ENCODE measurements at regions not wholly inside any gene's neighbourhood (a gene's known extent, or its start where the extent isn't known, plus 50 kb on each side); places are given as distances from the start of the nearest gene placed in this dataset.

DNA sequence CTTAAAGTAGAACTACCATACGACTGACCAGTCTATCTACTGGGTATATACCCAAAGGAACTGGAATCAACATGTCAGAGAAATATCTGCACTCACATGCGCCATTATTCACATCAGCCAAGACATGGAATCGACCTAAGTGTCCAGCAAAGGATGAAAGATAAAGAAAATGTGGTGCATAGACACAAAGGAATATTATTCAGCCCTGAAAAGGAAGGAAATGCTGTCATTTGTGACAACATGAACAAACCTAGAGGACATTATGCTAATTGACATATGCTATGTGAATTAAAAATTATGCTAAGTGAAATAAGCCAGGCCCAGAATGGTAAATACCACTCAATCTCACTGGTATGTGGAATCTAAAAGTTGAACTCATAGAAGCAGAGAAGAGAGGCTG lies 123.7 kb downstream of the KLF6 start:
- TF ChIP-seq, protein P1, sequence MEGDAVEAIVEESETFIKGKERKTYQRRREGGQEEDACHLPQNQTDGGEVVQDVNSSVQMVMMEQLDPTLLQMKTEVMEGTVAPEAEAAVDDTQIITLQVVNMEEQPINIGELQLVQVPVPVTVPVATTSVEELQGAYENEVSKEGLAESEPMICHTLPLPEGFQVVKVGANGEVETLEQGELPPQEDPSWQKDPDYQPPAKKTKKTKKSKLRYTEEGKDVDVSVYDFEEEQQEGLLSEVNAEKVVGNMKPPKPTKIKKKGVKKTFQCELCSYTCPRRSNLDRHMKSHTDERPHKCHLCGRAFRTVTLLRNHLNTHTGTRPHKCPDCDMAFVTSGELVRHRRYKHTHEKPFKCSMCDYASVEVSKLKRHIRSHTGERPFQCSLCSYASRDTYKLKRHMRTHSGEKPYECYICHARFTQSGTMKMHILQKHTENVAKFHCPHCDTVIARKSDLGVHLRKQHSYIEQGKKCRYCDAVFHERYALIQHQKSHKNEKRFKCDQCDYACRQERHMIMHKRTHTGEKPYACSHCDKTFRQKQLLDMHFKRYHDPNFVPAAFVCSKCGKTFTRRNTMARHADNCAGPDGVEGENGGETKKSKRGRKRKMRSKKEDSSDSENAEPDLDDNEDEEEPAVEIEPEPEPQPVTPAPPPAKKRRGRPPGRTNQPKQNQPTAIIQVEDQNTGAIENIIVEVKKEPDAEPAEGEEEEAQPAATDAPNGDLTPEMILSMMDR (IDR thresholded peaks at IDR 0.05), result no peak
- TF ChIP-seq, protein P2, sequence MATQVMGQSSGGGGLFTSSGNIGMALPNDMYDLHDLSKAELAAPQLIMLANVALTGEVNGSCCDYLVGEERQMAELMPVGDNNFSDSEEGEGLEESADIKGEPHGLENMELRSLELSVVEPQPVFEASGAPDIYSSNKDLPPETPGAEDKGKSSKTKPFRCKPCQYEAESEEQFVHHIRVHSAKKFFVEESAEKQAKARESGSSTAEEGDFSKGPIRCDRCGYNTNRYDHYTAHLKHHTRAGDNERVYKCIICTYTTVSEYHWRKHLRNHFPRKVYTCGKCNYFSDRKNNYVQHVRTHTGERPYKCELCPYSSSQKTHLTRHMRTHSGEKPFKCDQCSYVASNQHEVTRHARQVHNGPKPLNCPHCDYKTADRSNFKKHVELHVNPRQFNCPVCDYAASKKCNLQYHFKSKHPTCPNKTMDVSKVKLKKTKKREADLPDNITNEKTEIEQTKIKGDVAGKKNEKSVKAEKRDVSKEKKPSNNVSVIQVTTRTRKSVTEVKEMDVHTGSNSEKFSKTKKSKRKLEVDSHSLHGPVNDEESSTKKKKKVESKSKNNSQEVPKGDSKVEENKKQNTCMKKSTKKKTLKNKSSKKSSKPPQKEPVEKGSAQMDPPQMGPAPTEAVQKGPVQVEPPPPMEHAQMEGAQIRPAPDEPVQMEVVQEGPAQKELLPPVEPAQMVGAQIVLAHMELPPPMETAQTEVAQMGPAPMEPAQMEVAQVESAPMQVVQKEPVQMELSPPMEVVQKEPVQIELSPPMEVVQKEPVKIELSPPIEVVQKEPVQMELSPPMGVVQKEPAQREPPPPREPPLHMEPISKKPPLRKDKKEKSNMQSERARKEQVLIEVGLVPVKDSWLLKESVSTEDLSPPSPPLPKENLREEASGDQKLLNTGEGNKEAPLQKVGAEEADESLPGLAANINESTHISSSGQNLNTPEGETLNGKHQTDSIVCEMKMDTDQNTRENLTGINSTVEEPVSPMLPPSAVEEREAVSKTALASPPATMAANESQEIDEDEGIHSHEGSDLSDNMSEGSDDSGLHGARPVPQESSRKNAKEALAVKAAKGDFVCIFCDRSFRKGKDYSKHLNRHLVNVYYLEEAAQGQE (IDR thresholded peaks at IDR 0.05; ENCODE audit: low read depth, low read length), result no peak
- TF ChIP-seq, protein P3, sequence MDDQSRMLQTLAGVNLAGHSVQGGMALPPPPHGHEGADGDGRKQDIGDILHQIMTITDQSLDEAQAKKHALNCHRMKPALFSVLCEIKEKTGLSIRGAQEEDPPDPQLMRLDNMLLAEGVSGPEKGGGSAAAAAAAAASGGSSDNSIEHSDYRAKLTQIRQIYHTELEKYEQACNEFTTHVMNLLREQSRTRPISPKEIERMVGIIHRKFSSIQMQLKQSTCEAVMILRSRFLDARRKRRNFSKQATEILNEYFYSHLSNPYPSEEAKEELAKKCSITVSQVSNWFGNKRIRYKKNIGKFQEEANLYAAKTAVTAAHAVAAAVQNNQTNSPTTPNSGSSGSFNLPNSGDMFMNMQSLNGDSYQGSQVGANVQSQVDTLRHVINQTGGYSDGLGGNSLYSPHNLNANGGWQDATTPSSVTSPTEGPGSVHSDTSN (IDR thresholded peaks at IDR 0.05), result no peak
- TF ChIP-seq RFX5 (IDR thresholded peaks at IDR 0.05; ENCODE audit: low read length) (no peak), RXRA (IDR thresholded peaks at IDR 0.05; ENCODE audit: borderline replicate concordance, low read depth) (no peak), EP300 (IDR thresholded peaks at IDR 0.05; ENCODE audit: borderline replicate concordance in 1 of 2, low read depth in 1 of 2, low read length in 1 of 2) (no peak), EZH2phosphoT487 (IDR thresholded peaks at IDR 0.05; ENCODE audit: borderline replicate concordance, low read depth) (no peak), SMC3 (IDR thresholded peaks at IDR 0.05; ENCODE audit: low read depth, low read length) (no peak), NFIC (IDR thresholded peaks at IDR 0.05; ENCODE audit: borderline replicate concordance) (no peak), NRF1 (IDR thresholded peaks at IDR 0.05; ENCODE audit: low read depth, low read length) (no peak), GATA2 (CRISPR knock-in tag; IDR thresholded peaks at IDR 0.05) (no peak), FOXM1 (IDR thresholded peaks at IDR 0.05; ENCODE audit: low read depth) (no peak)
- TF ChIP-seq, protein P4, sequence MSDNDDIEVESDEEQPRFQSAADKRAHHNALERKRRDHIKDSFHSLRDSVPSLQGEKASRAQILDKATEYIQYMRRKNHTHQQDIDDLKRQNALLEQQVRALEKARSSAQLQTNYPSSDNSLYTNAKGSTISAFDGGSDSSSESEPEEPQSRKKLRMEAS (IDR thresholded peaks at IDR 0.05; ENCODE audit: low read depth), result no peak

Measured in SK-N-SH (cell line).